TTC549 (cell line): ENCODE measurements at regions not wholly inside any gene's neighbourhood (a gene's known extent, or its start where the extent isn't known, plus 50 kb on each side); places are given as distances from the start of the nearest gene placed in this dataset.

Source experiments
- FAIRE-seq: peaks from 2 replicates; lab custom pipeline; 2012; peaks lifted over from hg19 to GRCh38; lab: Jason Lieb, UNC

DNA sequence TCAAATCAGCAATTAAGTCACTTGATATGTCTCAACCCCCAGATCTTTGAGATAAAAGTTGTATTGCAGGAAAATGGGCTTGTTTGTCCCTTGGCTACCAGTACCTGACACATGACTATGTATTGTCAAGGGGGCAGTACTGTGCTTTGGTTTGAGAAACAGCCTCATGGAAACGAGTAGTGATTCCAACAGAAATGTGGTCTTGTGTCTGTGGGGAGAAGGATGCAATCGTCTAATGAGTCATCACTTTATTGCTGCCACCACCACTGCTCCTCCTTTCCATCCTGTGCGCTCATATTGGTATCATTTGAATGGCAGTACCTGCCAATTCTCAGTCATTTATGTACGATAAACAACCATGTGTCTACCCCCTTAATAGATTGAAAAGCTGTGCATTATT lies 72.8 kb upstream of the ARHGAP5 start:
- no peak for FAIRE-seq

DNA sequence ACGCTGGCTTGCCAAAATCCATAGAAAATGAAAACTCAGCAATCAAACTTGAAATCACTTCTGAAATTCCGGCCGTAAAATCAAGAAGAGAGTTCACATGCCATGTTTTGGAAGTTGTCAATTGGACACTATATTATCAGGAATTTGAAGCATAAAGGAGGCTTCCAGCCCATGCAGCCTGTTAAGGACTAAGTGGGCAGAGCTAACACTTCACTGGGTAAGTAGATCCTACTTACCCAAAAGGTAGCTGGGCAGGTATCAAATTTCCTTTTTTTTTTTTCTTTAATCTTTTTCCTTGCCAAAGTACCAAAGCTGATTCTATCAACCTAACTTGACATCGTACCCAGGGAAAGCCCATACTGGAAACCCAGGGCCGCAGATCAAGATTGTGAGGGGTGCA lies 71.5 kb upstream of the ARHGAP5 start:
- FAIRE-seq: no peak

- no peak for FAIRE-seq
Observed at GRCh38 chr14:32006263-32007110, 70.6 kb upstream of the ARHGAP5 start.

DNA sequence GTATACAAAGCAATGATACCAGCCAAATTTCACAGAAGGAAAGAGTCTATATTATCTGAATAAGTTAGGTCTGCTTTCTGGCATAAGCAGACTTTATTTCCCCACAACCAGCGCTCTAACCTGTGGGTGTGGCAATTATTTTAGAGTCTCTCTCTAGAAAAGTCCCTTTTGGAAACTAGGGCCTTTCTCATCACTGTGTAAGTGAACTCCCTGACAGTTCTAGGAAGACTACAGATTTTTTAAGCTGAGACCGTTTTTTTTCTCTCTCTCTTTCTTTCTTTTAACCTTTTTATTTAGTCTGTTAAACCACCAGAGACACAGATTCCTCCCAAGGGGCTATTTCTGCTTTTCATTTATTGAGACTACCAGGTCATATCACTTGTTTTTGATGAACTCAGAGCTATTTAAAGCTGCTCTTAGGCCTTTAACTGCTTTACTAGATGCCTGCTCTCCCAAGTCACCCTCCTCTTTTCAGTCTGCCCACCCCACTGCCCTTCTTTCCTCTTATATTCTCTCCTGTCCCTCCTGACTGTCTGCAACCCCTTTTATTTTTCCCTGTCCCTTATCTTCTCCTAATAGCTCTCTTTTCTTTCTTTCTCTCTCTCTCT lies 69.2 kb upstream of the ARHGAP5 start:
- no peak for FAIRE-seq

DNA sequence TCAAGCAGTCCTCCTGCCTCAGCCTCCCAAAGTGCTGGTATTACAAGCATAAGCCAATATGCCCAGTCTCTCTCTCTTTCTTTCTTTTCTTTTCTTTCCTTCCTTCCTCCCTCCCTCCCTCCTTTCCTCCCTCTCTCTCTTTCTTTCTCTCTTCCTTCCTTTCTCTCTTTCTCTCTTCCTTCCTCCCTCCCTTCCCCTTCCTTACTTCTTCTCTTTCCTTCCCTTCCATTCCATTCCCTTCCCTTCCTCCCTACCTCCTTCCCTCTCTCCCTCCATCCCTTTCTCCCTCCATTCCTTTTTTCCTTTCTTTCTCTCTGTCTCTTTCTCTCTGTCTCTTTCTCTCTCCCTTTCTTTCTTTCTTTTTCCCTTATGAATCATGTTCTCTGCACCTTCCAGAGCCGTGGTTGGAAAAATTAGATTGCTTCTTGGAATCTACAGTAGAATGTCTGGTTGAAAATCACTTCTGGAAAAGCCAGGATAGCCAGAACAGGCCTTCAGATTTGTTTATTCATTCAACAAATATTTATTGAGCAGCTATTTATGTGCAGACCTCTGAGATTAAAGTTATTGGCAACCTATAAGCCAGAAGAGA lies 68.4 kb upstream of the ARHGAP5 start:
- FAIRE-seq: no peak

DNA sequence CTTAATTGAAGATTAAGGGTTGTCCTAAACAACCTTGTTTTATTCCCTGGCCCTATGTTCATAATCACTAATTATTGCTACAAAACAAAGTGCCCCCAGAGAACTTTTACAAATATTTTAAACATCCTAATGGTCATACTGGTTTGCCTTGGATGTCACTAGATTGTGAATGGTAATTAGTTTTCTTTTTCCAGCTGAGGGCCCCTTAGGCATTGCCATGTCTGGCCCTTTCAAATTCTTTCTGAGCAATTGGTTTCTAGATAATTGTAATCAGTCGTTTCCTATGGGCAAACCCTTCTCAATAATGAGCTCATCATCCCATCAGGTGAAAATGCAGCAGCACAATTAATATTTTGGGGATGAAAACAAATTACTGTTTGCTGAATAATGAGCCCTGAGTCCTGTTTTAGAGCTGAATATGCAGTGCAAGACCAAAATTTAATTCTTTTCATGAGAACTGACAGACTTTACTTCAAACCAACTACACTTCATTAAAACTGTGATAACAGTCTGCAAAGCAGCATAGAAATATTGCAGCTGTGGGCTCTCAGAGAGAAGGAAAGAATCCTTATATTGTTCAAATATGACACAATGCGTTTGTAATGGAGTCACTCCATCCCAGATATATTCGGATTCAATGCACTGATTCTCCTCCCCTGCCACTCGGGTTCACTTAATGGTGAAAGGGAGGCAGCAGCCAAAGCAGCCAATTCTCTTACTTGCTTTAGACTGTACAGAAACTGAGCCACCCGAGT lies 67.7 kb upstream of the ARHGAP5 start:
- FAIRE-seq: no peak

- FAIRE-seq: no peak
Observed at GRCh38 chr14:32009976-32010581, 67.0 kb upstream of the ARHGAP5 start.

DNA sequence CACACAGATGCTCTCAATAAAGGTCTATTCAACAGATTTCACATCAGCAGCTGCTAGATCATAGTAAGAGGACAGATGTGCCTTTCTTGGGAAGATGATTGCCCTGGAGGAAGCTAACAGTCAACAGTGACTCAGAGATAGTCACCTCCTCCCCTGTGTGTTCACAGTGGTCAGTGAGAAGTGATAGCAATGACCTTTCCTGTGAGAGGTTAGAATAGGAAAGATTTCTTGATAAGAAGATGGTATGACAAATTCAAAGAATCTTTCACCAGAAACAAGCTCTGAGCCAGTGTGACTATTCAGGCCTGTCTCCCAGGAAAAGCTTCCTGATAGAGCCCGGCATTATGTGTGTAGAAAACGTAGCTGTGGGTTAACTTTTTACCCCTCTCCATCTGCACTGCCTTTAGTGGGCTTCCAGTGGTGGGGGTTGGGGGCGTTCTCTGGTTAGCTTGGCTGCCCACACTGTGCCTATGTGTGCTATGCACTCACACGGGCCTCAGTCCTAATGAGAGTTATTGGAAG lies 66.4 kb upstream of the ARHGAP5 start:
- no peak for FAIRE-seq

- FAIRE-seq: no peak
Observed at GRCh38 chr14:32011225-32011624, 65.9 kb upstream of the ARHGAP5 start.

- FAIRE-seq: no peak
Observed at GRCh38 chr14:32012062-32012461, 65.0 kb upstream of the ARHGAP5 start.

DNA sequence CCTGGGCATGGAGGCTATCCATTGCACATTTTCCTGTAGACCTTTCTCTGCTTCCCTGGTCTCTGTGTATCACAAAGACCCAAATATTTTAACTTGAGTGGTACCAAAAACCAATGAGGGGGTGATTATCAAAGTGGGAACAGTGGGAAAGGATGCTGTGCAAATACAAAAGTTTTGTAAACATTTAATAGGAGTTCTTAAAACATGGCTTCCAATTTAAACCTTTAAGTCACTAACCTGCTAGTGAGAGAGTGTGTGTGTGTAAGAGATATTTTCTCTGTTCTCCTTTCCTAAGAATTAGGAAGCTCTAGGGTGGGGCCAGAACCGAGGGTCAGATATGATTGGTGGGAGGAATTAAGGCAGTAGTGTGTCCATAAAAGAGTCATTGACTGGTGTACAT lies 64.5 kb upstream of the ARHGAP5 start:
- no peak for FAIRE-seq

DNA sequence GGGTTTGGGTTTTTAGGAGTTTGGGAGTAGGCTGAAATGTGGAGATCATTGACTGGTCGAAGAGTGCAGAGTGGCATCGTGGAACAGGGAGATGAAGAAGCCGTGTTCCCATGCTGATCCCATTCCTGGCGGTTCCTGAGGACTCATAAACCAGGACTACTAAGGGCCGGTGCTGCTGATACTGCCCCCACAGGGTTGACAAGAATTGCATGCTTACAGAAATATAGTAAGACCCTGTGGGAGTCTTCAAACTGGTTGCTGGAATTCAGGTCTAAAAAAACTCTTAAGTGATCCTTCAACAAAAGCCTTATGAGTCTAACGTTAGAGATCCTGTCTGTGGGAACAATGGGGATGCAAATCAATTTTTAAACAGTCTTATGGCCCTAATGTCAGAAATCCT lies 64.0 kb upstream of the ARHGAP5 start:
- no peak for FAIRE-seq

- no peak for FAIRE-seq
Observed at GRCh38 chr14:32014057-32014456, 63.0 kb upstream of the ARHGAP5 start.

DNA sequence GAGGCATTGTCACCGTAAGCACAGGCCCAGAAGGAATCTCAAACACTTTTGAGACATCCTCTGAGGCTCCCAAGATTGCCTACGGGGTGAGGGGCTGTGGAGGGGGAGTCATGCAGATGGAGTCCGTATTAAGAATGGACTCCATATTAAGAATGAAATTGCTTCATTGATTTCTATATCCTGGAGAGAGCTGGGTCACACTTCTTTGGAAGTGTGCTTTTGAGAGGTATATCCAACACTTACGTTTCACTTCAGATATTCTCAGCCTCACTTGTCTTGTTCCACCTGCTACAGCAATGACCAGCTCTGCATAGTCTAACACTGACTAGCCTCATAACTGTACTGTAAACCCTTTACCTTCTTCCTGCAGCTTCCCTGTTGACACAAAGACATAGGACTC lies 62.6 kb upstream of the ARHGAP5 start:
- FAIRE-seq: no peak

GRCh38 chr14:32015166-32015565 lies 61.9 kb upstream of the ARHGAP5 start:
- FAIRE-seq: no peak

GRCh38 chr14:32017587-32017986 lies 59.5 kb upstream of the ARHGAP5 start:
- FAIRE-seq: no peak

DNA sequence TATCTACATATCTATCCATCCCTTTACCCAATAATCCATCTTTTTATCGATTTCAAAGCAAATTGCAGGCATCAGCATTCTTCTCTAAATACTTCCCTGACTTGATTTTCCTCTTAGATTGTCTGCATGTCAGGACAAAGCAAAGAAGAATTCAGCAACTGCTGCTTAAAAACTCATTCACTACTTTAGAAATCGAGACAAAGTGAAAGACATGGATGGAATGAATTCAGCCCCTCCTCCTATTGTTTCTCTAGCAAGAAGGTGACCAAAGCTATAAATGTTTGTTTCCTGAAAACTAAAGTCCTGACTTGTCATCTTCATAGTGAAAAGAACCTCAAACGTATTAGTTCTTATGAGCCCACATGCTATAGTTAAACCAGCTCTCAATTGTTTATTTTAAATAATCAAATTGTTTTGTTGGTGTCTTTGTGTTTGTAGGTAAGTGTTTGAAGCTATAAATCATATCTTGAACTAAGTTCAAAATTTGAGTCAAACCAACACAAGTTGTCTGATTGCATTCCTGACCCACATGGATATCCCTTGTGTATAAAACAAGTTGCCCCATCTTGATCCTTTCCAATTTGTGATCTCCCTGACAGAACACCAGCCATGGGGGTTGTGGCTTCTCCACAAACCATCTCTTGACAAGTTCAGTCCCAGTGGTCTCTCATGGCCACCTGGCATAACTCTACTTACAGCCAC lies 58.6 kb upstream of the ARHGAP5 start:
- no peak for FAIRE-seq

- FAIRE-seq: no peak
Observed at GRCh38 chr14:32019276-32019675, 57.8 kb upstream of the ARHGAP5 start.

- FAIRE-seq: no peak
Observed at GRCh38 chr14:32020882-32021281, 56.2 kb upstream of the ARHGAP5 start.

- FAIRE-seq: no peak
Observed at GRCh38 chr14:32021341-32021740, 55.8 kb upstream of the ARHGAP5 start.

DNA sequence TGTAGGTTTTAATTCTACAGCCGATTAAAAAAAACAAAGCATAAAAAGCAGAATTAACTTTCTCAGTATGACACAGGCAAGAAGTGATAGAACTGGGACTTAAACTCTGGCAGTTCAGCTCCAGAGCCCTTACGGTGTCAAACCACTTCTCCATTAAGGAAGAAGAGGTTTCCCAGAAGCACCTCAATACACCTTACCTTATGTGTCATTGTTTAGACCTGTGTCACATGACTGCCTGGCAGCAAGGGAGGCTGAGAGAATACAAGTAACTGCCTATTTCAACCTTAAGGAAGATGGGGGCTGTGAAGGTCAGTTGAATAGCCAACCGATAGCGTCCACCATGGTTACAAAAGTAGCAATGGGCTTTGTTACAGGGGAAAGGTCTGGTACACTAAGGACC lies 54.6 kb upstream of the ARHGAP5 start:
- FAIRE-seq: no peak
